Right lobe of liver (tissue), 6 donors: ENCODE measurements at regions not wholly inside any gene's neighbourhood (a gene's known extent, or its start where the extent isn't known, plus 50 kb on each side); places are given as distances from the start of the nearest gene placed in this dataset.

Experiments
- ATAC-seq, 4 donors: fragments of 200-7000 bp; cut with Tn5 transposase; one replicate each; pipeline ENCODE4 v1.9.1; 2020; ENCODE audit warnings: mild to moderate bottlenecking in 4 of 4, moderate library complexity in 4 of 4
- DNase-seq, 3 donors: peaks; one replicate each; pipeline ENCODE4 v3.0.0-alpha.2; 2020
- H3K27ac ChIP-seq, 3 donors: fragments of 200-600 bp; one replicate each; pipeline ENCODE4 v1.8.0; 2022
- H3K27me3 ChIP-seq, 2 donors: fragments of 200-600 bp; one replicate each; pipeline ENCODE4 v1.8.0; 2022
- H3K36me3 ChIP-seq, 4 donors: fragments of 200-600 bp; sonication (generic) in 1 of 4; one replicate each; pipeline versions ENCODE4 v1.5.1 to v1.8.0; 2017 to 2022; ENCODE audit warnings: control low read depth in 1 of 4
- H3K4me1 ChIP-seq, 4 donors: fragments of 200-600 bp; sonication (generic) in 1 of 4; one replicate each; pipeline versions ENCODE4 v1.5.1 to v1.8.0; 2017 to 2022; ENCODE audit warnings: control low read depth in 1 of 4
- H3K4me3 ChIP-seq, 3 donors: fragments of 200-600 bp; one replicate each; pipeline ENCODE4 v1.8.0; 2022
- H3K9me3 ChIP-seq, 4 donors: fragments of 200-600 bp; sonication (generic) in 1 of 4; one replicate each; pipeline versions ENCODE4 v1.5.1 to v1.8.0; 2017 to 2022; ENCODE audit warnings: control low read depth in 1 of 4
- CTCF ChIP-seq, 4 donors: fragments of 200-600 bp in 3 of 4; fragments of 450-650 bp in 1 of 4; IDR thresholded peaks; one replicate each; pipeline versions ENCODE4 v1.5.1 to v1.8.0; 2016 to 2022; ENCODE audit warnings: antibody characterized with exemption in 4 of 4, mild to moderate bottlenecking in 2 of 4
- POLR2A ChIP-seq: fragments of 450-650 bp; IDR thresholded peaks from one replicate; pipeline ENCODE4 v1.6.1; 2017; ENCODE audit warnings: antibody characterized with exemption, mild to moderate bottlenecking
- WGBS: methylation state at CpG from one replicate; pipeline ENCODE4 v1.1.6; 2018; ENCODE audit warnings: low coverage, low lambda C conversion rate; ENCODE audit not compliant: insufficient coverage; ENCODE audit errors: missing lambda C conversion rate; 5-methylcytosine and 5-hydroxymethylcytosine counted together
- intact Hi-C, 2 donors: fragments of 100-400 bp; cut with DNase I; formaldehyde crosslinking; loops; one replicate each; pipeline versions ENCODE4 v1.11.2 to v1.14.1; 2022
- donor health status: DM: no; HTN: yes; CAD: no.
- donor health status: DM: no; HTN: no; CAD: no.
- donor health status: DM: no; HTN: no; CAD: no.
- donor health status: DM: no; HTN: yes; CAD: no.
- donor health status: DM: no; HTN: yes; CAD: no.

DNA sequence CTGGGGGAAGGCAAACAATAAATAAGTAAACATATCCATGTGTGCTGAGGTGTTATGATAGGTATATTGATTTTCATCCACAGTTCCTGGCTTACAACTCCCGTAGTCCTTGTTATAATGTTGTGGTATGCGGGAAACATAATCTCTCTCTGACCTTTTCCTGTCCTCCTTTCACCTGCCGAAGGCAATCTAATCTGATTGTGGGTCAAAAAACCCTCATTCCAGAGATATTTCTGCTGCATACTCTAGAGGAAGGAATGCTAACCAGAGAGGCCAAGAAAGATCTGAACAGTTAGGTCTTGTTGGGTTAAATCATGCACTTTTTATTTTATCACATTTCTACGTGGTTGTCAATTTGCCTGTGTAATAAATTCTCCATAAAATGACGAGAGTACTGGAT, 383.6 kb upstream of the SEMA6D start:
- WGBS, result 52% methylated on average over 5 of the region's 5 CpGs
- intact Hi-C loops, result no loop called here
- Histone ChIP-seq H3K4me1 (no peaks in the 10 kb centered on the region), H3K4me3 (no peak overlapping the region), H3K9me3 (no peaks in the 10 kb centered on the region), H3K36me3 (no peaks in the 10 kb centered on the region), H3K27ac (no peak overlapping the region), H3K27me3 (no peaks in the 10 kb centered on the region)
- no peak for DNase-seq
- no peak for TF ChIP-seq CTCF (IDR thresholded peaks at IDR 0.05)
- no peak for TF ChIP-seq POLR2A
- ATAC-seq, result no peak

GRCh38 chr15:47334805-47335535, 382.3 kb upstream of the SEMA6D start:
- H3K27ac ChIP-seq, result no peak overlapping the region
- TF ChIP-seq CTCF (IDR thresholded peaks at IDR 0.05), result no peak
- TF ChIP-seq POLR2A, result no peak
- H3K27me3 ChIP-seq, result no peaks in the 10 kb centered on the region
- H3K4me3 ChIP-seq, result no peak overlapping the region
- no peaks in the 10 kb centered on the region for H3K9me3 ChIP-seq
- DNase-seq (no peak), ATAC-seq (peak in 1 of 4 donors; percentile 59)
- no peaks in the 10 kb centered on the region for H3K36me3 ChIP-seq
- 64% methylated on average over 3 of the region's 3 CpGs for WGBS
- H3K4me1 ChIP-seq, result no peaks in the 10 kb centered on the region
- intact Hi-C loops, result no loop called here

- Histone ChIP-seq H3K36me3 (no peaks in the 10 kb centered on the region), H3K9me3 (no peaks in the 10 kb centered on the region), H3K27ac (no peak overlapping the region), H3K4me3 (no peak overlapping the region), H3K4me1 (no peaks in the 10 kb centered on the region), H3K27me3 (no peaks in the 10 kb centered on the region)
- ATAC-seq (no peak), DNase-seq (no peak)
- WGBS, result 24% methylated on average over 2 of the region's 2 CpGs
- intact Hi-C loops, result no loop called here
- TF ChIP-seq POLR2A (no peak), CTCF (IDR thresholded peaks at IDR 0.05) (no peak)
These were observed 380.2 kb upstream of the SEMA6D start for GRCh38 chr15:47337106-47337505.

DNA sequence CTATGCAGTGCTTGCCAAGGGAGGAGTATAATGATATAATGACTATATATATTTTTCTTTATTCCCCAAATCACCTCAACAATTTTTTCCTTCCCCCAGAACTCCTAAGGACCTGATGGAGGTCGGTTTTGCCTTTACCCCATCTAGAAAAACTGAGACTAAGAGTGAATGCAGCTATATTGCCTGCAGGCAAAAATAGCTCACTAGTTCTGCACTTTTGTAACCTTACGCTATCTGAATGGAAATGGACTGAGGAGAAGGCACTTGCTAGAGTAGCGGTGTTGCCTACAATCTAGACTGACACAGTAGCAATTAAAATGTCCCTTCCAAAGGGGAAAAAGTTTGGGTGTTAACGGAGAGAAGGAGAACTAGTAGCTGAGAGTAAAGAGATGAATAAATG, 379.5 kb upstream of the SEMA6D start:
- no peak overlapping the region for H3K27ac ChIP-seq
- TF ChIP-seq CTCF (IDR thresholded peaks at IDR 0.05), result no peak
- TF ChIP-seq POLR2A, result no peak
- no peak for DNase-seq
- H3K4me1 ChIP-seq, result no peaks in the 10 kb centered on the region
- no peak overlapping the region for H3K4me3 ChIP-seq
- ATAC-seq, result no peak
- H3K9me3 ChIP-seq, result no peaks in the 10 kb centered on the region
- H3K36me3 ChIP-seq, result no peaks in the 10 kb centered on the region
- H3K27me3 ChIP-seq, result no peaks in the 10 kb centered on the region
- WGBS, result 65% methylated on average over 4 of the region's 4 CpGs
- intact Hi-C loops, result no loop called here
